ENCODE measurements at regions not wholly inside any gene's neighbourhood (a gene's known extent, or its start where the extent isn't known, plus 50 kb on each side); places are given as distances from the start of the nearest gene placed in this dataset.

DNA sequence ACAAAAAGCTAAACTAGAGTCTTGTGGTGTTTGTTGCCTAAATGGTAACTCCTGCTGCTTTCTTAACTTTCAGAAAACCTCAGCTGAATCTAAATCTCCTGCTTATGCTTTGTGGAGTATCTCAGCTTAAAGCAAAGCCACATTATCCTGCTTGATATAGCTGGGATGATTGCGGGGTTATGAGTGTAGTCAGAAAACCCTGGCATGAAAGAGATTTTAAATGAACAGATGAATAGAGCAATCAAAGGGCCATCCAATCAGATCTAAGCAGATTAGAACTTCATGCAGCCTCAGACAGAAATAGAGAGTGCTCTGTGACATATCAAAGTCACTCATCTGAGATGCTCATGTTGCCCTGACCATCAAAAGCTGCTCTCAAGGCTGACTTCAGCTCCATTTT lies 305.5 kb downstream of the DMRT2 start:
- Histone ChIP-seq H3K4me3 (replicated peaks in 1 of 3; ENCODE audit: insufficient read depth in 1 of 3, low read depth in 1 of 3, low read length in 3 of 3) (no peak overlapping the region), H3K9me3 (replicated peaks; ENCODE audit: control insufficient read depth, insufficient read depth, low read length) (peaks cover 7% of the 10 kb centered on the region), H4K20me1 (replicated peaks; ENCODE audit: control insufficient read depth, extremely low read depth, insufficient read depth, low read length) (no peaks in the 10 kb centered on the region), H3K27me3 (ENCODE audit: control insufficient read depth in 2 of 2, insufficient read depth in 2 of 2, low read length in 2 of 2) (no peaks in the 10 kb centered on the region), H3K4me1 (ENCODE audit: control insufficient read depth, extremely low read depth, insufficient read depth, low read length) (no peaks in the 10 kb centered on the region), H3K36me3 (ENCODE audit: control insufficient read depth in 2 of 2, extremely low read depth in 1 of 2, insufficient read depth in 2 of 2, low read length in 2 of 2) (no peaks in the 10 kb centered on the region), H3K9ac (replicated peaks; ENCODE audit: extremely low read depth, insufficient read depth, low read length) (no peak overlapping the region), H3K27ac (ENCODE audit: insufficient read depth, low read depth, low read length) (no peak overlapping the region), H3K9me1 (replicated peaks; ENCODE audit: control insufficient read depth, extremely low read depth, insufficient read depth, low read length) (no peaks in the 10 kb centered on the region), H3K4me2 (ENCODE audit: insufficient read depth, low read length) (no peak overlapping the region), H2AFZ (ENCODE audit: low read depth, low read length) (no peak overlapping the region), H3K79me2 (ENCODE audit: control insufficient read depth, insufficient read depth, low read length) (no peaks in the 10 kb centered on the region)
- BruUV-seq (replicated peaks) = no TSS peak
- FAIRE-seq = no peak
- intact Hi-C loops (cut with micrococcal nuclease) (no loop called here), dilution Hi-C loops (cut with MboI; ENCODE audit: extremely low pct_ligation_motif_present, low sequenced_read_pairs) (no loop called here)
- TF ChIP-seq, protein P1, sequence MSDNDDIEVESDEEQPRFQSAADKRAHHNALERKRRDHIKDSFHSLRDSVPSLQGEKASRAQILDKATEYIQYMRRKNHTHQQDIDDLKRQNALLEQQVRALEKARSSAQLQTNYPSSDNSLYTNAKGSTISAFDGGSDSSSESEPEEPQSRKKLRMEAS (IDR thresholded peaks at IDR 0.05; ENCODE audit: insufficient read depth, insufficient read length) = no peak
- TF ChIP-seq MYC (IDR thresholded peaks at IDR 0.05; ENCODE audit: low read depth, low read length) = no peak
- TF ChIP-seq EZH2 (IDR thresholded peaks at IDR 0.05; ENCODE audit: borderline replicate concordance, low read depth, low read length, severe bottlenecking) = no peak
- TF ChIP-seq, protein P2, sequence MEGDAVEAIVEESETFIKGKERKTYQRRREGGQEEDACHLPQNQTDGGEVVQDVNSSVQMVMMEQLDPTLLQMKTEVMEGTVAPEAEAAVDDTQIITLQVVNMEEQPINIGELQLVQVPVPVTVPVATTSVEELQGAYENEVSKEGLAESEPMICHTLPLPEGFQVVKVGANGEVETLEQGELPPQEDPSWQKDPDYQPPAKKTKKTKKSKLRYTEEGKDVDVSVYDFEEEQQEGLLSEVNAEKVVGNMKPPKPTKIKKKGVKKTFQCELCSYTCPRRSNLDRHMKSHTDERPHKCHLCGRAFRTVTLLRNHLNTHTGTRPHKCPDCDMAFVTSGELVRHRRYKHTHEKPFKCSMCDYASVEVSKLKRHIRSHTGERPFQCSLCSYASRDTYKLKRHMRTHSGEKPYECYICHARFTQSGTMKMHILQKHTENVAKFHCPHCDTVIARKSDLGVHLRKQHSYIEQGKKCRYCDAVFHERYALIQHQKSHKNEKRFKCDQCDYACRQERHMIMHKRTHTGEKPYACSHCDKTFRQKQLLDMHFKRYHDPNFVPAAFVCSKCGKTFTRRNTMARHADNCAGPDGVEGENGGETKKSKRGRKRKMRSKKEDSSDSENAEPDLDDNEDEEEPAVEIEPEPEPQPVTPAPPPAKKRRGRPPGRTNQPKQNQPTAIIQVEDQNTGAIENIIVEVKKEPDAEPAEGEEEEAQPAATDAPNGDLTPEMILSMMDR (IDR thresholded peaks at IDR 0.05; ENCODE audit: extremely low read depth in 1 of 2, insufficient read depth in 1 of 2, low read depth in 1 of 2, low read length in 2 of 2) = no peak
- no peak for TF ChIP-seq JUN (IDR thresholded peaks at IDR 0.05; ENCODE audit: borderline replicate concordance, insufficient read depth, insufficient read length, low read depth)
- no peak for TF ChIP-seq GATA2 (IDR thresholded peaks at IDR 0.05; ENCODE audit: insufficient read depth, insufficient read length, low read depth, low read length)
- no peak for TF ChIP-seq POLR2AphosphoS5 (IDR thresholded peaks at IDR 0.05; ENCODE audit: insufficient read depth, low read depth, low read length)
- no peak for TF ChIP-seq FOS (IDR thresholded peaks at IDR 0.05; ENCODE audit: borderline replicate concordance, insufficient read depth, low read length)
- POLR2A ChIA-PET = no interaction called here
- CTCF ChIA-PET = no interaction called here
- no peak for DNase-seq (ENCODE audit: low read depth, low spot score)

Measured in endothelial cell of umbilical vein (primary cell).